ENCODE measurements at regions not wholly inside any gene's neighbourhood (a gene's known extent, or its start where the extent isn't known, plus 50 kb on each side); places are given as distances from the start of the nearest gene placed in this dataset.
A peak's percentile ranks its signal among the peaks of the same experiment; 100 is the strongest.
"Not testable (repeated sequence)": the region's sequence is repeated elsewhere in the genome, so short reads cannot be mapped to it uniquely, and the experiment has no call there.

DNA sequence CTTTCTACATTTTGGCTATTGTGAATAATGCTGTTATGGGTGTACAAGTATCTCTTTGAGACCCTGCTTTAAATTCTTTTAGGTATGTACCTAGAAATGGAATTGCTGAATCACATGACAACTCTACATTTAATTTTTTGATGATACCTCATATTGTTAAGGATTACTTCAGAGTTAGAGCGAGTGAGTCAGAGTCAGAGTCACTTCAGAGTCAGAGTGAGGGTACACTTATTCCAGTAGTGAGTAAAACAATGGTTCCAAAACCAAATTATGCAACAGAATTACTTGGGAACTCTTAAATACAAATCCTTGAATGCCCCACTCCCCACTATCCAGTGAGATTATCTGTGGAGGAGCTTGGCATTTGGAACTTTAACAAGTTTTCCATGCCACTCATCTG lies 50.3 kb upstream of the SNRK start:
- Mint-ChIP-seq H3K4me3 (no peak overlapping the region), H3K9me3 (peaks cover 0 to 11% of the 10 kb centered on the region in 2 donors), H3K27ac (no peak overlapping the region), H3K4me1 (peaks cover 9% of the 10 kb centered on the region), H3K27me3 (no peaks in the 10 kb centered on the region)
- DNase-seq: no peak
- ATAC-seq: peak; percentile 67

DNA sequence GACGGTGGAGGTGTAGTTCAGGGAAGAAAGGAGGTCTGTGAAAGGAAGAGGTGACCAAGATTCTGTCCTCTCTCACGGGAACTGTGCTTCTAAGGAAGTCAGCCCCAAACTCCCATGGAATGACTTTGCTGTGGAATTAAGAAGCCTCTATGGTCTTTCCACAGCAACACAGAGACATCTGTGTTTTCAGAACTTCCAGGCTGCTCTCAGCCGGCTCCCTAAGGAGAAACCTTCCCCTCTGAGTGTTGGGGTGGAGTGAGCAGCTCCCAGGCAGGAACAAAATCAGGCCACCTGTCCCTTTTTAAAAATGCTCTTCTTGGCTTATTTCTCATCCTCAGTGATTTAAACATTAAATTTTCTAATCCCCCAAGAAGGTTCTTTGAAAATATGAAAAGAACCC lies 53.3 kb upstream of the SNRK start:
- ATAC-seq: no peak
- Mint-ChIP-seq H3K9me3 (peaks cover 2 to 3% of the 10 kb centered on the region in 2 donors), H3K4me3 (no peak overlapping the region), H3K27ac (no peak overlapping the region), H3K27me3 (no peaks in the 10 kb centered on the region), H3K4me1 (peaks cover 9% of the 10 kb centered on the region)
- no peak for DNase-seq

DNA sequence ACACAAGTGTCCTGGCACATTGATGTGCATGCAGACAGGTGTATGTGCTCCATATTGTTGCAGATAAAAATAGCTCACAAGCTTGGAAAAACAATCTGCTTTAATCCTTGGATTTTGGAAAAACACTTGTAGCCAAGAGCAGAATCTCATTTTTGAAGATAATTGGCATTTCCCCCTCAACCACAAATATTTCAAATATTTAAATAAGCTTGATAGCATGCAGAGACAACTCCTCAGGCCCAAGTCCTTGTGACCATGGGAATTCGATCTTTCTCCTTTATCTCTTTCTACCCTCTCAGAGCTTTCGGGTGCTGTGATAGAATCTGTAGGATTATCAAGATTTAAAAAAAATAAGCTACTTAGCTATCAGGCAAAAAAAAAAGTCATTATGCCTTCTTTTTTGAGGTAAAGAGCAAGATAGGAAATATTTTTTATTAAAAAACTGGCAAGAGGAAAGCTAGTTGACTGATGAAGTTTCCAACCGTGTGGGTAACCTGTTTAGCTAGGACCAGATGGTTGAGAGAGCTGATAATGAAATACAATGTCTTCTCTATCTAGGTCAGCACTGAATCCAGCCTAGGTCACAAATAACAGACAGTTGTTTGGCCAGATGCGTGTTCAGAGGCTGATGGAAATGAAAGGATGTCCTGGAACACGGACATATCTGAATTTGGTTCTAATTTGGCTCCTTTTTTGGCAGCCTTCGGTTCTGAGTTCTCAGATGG lies 54.9 kb upstream of the SNRK start:
- no peak for DNase-seq
- no peak for ATAC-seq
- Mint-ChIP-seq H3K9me3 (peaks cover 0 to 20% of the 10 kb centered on the region in 2 donors), H3K4me1 (peaks cover 9% of the 10 kb centered on the region), H3K4me3 (no peak overlapping the region), H3K27ac (no peak overlapping the region), H3K27me3 (no peaks in the 10 kb centered on the region)

DNA sequence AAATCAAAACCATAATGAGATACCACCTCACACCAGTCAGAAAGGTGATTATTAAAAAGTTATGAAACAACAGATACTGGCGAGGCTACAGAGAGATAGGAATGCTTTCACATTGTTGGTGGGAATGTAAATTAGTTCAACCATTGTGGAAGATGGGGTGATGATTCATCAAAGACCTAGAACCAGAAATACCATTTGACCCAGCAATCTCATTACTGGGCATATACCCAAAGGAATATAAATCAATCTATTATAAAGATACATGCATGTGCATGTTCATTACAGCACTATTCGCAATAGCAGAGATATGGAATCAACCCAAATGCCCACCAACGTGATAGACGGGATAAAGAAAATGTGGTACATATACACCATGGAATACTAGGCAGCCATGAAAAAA lies 56.5 kb upstream of the SNRK start:
- H3K9me3 Mint-ChIP-seq: peaks cover 0 to 20% of the 10 kb centered on the region in 2 donors
- peaks cover 20% of the 10 kb centered on the region for H3K4me1 Mint-ChIP-seq
- H3K27ac Mint-ChIP-seq, ATAC-seq, H3K4me3 Mint-ChIP-seq, H3K27me3 Mint-ChIP-seq, DNase-seq: not testable (repeated sequence)

DNA sequence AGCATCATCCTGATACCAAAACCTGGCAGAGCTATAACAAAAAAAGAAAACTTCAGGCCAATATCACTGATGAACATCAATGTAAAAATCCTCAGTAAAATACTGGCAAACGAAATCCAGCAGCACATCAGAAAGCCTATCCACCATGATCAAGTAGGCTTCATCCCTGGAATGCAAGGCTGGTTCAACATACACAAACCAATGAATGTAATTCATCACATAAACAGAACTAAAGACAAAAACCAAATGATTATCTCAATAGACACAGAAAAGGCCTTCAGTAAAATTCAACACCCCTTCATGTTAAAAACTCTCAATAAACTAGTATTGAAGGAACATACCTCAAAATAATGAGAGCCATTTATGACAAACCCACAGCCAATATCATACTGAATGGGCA lies 58.7 kb upstream of the SNRK start:
- H3K27me3 Mint-ChIP-seq, H3K4me3 Mint-ChIP-seq, ATAC-seq, H3K27ac Mint-ChIP-seq, DNase-seq: not testable (repeated sequence)
- Mint-ChIP-seq H3K4me1 (peaks cover 33% of the 10 kb centered on the region), H3K9me3 (peaks cover 0 to 20% of the 10 kb centered on the region in 2 donors)

DNA sequence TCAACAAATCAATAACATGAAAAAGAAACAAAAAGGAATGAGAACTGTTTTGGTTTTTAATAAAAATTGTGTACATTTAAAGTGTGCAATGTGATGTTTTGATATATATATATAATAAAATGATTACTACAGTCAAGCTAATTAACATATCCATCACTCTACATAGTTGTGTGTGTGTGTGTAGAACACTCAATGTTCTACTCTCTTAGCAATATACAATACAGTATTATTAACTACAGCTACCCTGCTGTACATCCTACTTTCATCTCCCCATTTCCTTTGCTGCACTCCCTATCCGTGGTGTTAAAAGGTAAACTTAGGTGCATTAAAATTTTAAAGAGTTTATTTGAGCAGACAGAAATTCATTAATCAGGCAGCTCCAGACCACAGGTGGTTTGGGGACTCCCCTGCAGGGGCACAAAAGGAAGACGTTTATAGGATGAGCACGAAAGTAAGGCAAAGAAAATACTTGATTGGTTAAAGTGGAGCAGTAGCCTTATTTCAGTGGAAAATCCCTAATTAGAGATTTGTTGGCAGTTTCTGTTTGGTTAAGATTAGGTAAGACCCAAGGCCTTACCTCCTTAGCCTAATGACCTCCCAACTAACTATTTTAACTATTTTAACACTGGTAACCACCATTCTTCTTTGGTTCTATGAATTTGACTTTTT lies 61.8 kb upstream of the SNRK start:
- Mint-ChIP-seq H3K27ac (peak overlapping the region; percentile 74 to 86), H3K27me3 (no peaks in the 10 kb centered on the region), H3K9me3 (peaks cover 0 to 20% of the 10 kb centered on the region in 2 donors), H3K4me1 (peaks cover 57% of the 10 kb centered on the region), H3K4me3 (peak overlapping the region; percentile 66 to 75)
- DNase-seq (no peak), ATAC-seq (peak; percentile 83)

DNA sequence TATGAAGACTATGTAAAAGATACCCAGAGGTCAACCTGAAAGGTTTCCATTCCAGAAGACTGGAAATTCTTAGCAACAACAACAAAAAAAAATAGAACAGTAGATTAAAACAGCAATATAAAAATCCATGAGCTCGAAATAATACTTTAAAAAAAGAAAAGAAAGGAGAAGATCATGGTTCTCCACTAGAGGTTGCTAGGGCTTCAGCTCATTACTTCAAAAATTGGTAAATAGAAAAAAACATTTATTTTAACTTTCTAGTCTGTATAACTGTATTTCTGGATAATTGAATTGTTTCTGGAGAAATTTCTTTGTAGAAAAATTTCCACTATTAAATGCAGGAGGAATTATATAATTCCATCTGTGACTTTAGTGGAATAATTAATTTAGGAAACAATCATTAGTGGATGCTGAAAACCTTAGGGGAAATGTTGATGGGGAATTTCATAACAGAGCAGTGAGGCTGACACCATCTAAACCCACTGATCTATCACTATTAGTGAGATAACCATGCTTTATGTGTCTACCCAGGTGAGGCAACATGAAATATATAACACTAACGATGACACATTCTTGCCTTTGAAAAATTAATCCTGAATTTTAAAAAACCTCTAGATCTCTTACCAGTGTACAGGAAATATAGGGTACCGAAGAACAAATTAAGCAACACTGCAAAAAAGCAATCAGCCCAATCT lies 62.5 kb upstream of the SNRK start:
- H3K27me3 Mint-ChIP-seq: no peaks in the 10 kb centered on the region
- H3K9me3 Mint-ChIP-seq: peaks cover 0 to 20% of the 10 kb centered on the region in 2 donors
- ATAC-seq (peak; percentile 71), DNase-seq (no peak)
- H3K4me1 Mint-ChIP-seq: peaks cover 61% of the 10 kb centered on the region
- peak overlapping the region; percentile 55 to 63 for H3K4me3 Mint-ChIP-seq
- peak overlapping the region in 1 of 2 donors; percentile 11 for H3K27ac Mint-ChIP-seq

DNA sequence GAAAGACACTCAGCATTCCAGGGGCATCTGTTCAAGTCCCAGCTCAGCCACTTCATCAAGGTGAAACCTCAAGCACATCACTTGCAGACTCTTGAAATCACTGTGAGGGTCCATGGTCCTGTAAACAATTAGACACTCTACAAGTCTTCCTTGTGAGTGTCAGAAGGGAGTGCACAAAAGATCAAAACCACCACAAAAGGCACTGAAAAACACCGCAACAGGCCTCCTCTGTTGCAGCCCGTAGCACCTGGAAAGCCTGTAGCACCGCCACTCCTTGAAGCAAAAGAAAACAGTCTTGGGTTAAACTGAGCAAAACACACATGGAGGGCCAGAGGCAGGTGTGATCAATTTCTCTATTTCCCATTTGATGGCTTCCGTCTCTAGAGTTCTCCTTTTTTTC lies 63.8 kb upstream of the SNRK start:
- Mint-ChIP-seq H3K9me3 (peaks cover 0 to 11% of the 10 kb centered on the region in 2 donors), H3K27me3 (no peaks in the 10 kb centered on the region), H3K4me1 (peaks cover 73% of the 10 kb centered on the region), H3K4me3 (peak overlapping the region in 1 of 2 donors; percentile 29), H3K27ac (peak overlapping the region in 1 of 2 donors; percentile 27)
- ATAC-seq (no peak), DNase-seq (no peak)

DNA sequence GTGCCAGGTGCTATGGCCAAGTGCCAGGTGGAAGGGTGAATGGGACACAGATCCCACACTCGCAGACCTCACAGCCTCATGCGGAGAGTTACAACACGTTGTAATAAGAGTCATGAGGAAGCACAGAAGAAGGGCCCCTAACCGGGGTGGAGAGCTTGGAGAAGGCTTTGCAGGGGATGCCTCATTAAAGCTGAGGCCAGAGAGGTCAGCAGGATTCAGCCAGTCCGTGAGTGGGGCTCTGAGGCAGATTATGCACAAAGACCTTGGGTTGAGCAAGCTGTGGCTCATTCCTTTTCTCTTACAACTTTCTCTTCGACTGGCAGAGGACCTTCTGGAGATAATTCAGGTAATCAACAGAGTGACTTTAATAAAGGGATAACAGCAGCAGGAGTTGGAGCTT lies 65.3 kb upstream of the SNRK start:
- ATAC-seq: no peak
- Mint-ChIP-seq H3K4me3 (no peak overlapping the region), H3K4me1 (peaks cover 85% of the 10 kb centered on the region)

DNA sequence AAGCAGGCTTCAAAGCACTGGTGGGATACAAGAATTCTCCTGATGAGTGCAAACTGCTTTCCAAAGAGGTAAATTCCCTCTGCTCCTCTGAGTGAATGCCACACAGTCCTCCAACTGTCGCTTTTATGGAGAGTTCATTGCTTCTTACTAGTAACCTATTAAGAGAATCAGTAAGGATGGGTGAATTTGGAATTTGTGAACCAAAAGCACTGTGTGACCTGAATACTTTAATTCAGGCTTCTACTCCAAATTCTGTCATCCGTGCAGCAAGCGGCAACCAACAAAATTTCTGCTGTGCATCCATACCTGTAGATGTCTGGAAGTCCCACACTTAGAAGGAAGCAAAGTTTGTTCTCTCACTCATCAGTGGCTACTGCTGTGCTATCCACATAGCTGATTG lies 66.7 kb upstream of the SNRK start:
- H3K27ac Mint-ChIP-seq: no peak overlapping the region
- H3K9me3 Mint-ChIP-seq: no peaks in the 10 kb centered on the region
- peaks cover 78% of the 10 kb centered on the region for H3K4me1 Mint-ChIP-seq

More for the DNA sequence above, 65.3 kb upstream of the SNRK start:
- Mint-ChIP-seq H3K27me3 (no peaks in the 10 kb centered on the region), H3K27ac (peak overlapping the region in 1 of 2 donors; percentile 38), H3K9me3 (no peaks in the 10 kb centered on the region)
- no peak for DNase-seq

DNA sequence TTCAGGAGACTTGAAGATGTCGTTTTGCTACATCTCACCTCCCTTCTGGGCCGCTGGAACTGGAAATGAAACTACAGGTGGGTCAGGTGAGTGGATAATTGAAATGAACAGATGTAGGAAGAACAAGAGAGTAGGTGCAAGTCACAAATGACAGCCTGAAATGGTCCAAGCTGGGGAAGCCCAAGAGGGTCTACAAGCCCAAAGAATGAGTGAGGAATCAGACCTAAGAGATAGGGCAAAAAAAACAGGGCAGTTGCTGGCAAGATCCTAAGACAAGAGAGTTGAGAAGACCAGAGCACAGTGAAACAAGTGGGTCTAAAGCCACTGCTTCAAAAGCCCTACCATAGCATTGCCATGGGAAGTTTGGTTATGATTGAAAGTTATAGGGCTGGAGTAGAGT lies 67.4 kb upstream of the SNRK start:
- ATAC-seq (no peak), DNase-seq (no peak)
- Mint-ChIP-seq H3K4me1 (peaks cover 71% of the 10 kb centered on the region), H3K27me3 (no peaks in the 10 kb centered on the region), H3K4me3 (no peak overlapping the region), H3K9me3 (no peaks in the 10 kb centered on the region), H3K27ac (no peak overlapping the region)

More for the DNA sequence above, 66.7 kb upstream of the SNRK start:
- Mint-ChIP-seq H3K4me3 (no peak overlapping the region), H3K27me3 (no peaks in the 10 kb centered on the region)
- DNase-seq (no peak), ATAC-seq (no peak)

DNA sequence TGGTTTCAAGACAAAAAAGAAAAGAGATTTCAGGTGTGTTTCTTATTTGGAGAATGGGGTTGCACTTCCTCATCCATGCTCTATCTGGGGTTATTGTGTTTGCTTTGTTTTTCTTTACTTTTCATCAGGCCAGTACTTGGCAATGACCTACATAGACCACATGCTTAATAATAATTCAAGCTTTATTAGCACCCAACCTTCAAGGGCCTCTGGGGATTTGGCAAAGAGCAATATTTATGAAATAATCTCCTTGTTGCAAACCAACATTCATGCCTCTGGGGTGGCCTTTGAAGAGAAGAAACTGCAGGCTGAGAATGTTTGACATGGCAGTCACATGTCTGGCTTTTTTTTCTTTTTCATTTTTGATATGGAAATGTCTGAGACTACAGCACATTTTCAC lies 68.2 kb upstream of the SNRK start:
- DNase-seq (no peak), ATAC-seq (no peak)
- no peaks in the 10 kb centered on the region for H3K27me3 Mint-ChIP-seq
- H3K9me3 Mint-ChIP-seq: no peaks in the 10 kb centered on the region
- no peak overlapping the region for H3K27ac Mint-ChIP-seq
- no peak overlapping the region for H3K4me3 Mint-ChIP-seq
- H3K4me1 Mint-ChIP-seq: peaks cover 67% of the 10 kb centered on the region

DNA sequence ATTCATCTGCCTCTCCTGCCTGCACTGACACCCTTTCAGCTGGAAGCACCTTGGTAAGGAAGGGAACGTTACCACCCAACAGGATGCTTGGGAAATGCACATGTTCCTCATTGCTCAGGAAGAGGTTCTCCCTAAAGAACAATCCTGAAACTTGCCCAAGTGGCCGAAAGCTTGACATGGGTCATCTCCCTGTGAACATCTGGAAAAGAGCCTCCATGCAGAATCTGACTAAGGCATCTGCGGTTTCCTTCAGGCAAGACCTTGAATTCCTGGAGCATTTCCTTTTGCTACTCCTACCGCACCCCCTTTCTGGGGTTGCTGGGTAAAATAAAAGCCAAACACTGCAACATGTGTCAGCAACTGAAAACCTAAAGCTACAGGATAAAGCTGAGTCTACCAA lies 68.7 kb upstream of the SNRK start:
- peaks cover 67% of the 10 kb centered on the region for H3K4me1 Mint-ChIP-seq

DNA sequence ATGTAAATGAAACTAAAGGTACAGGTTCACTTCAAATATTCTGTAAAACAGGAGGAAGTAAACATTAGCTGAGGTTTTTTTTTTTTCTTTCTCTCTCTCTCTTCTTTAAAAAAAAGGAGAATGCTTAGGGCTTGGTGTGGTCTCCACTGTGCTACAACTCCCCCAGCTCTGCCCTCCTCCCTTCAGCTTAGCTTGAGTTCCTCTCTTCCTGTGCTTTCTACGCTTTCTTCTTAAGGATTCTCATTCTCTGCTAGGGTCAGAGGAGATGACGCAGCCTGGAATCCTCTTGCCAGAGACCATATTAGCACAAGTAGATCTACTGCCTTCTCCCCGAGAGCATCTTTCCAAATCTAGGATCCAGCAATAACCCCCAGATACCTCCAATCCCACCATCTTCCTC lies 69.1 kb upstream of the SNRK start:
- H3K4me1 Mint-ChIP-seq: peaks cover 62% of the 10 kb centered on the region
- H3K4me3 Mint-ChIP-seq: peak overlapping the region; percentile 18 to 27
- ATAC-seq: no peak
- no peaks in the 10 kb centered on the region for H3K27me3 Mint-ChIP-seq
- DNase-seq: no peak
- no peaks in the 10 kb centered on the region for H3K9me3 Mint-ChIP-seq
- H3K27ac Mint-ChIP-seq: peak overlapping the region; percentile 3 to 6

More for the DNA sequence above, 68.7 kb upstream of the SNRK start:
- no peak for ATAC-seq
- H3K27me3 Mint-ChIP-seq: no peaks in the 10 kb centered on the region
- peak overlapping the region; percentile 18 to 27 for H3K4me3 Mint-ChIP-seq
- DNase-seq: no peak
- no peaks in the 10 kb centered on the region for H3K9me3 Mint-ChIP-seq
- H3K27ac Mint-ChIP-seq: no peak overlapping the region

DNA sequence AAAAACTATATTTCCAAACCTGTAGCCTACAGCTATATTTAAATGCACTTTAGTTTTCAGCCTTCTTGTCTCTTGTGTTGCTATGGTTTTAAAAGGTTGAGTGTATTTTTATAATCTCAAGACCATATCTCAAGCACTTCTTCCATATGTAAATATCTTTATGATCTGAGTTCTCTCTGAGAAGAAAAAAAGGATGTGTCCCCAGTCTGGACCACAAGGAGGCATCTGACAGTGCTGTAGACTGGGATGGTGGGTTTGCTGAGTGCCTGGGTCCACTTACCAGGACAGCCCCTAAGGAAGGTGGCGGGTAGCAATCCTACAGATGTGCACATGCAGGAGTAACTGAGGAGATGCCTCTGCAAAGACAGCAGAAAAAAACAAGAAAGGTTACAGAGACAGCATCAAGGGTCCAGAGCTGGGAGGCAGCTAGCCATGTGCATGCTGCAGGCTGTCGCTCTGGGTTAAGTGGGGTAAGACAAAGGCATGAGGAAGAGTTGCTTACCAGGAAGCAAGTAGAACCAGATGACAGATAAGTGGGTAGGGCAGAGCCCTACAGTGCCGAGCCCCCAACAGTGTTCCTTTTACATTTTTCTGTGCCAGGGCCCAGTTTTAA lies 70.6 kb upstream of the SNRK start:
- DNase-seq (no peak), ATAC-seq (peak; percentile 53)
- H3K27me3 Mint-ChIP-seq: no peaks in the 10 kb centered on the region
- H3K4me1 Mint-ChIP-seq: peaks cover 48% of the 10 kb centered on the region
- peak overlapping the region in 1 of 2 donors; percentile 5 for H3K4me3 Mint-ChIP-seq
- H3K27ac Mint-ChIP-seq: no peak overlapping the region
- no peaks in the 10 kb centered on the region for H3K9me3 Mint-ChIP-seq

All from stimulated activated naive CD8-positive, alpha-beta T cell treated with anti-CD3 and anti-CD28 coated beads, Interleukin-15, amount 100 ng/mL, for 72 hours (primary cell).